Stimulated activated CD4-positive, alpha-beta T cell treated with anti-CD3 and anti-CD28 coated beads, Interleukin-4, amount 100 ng/mL, for 48 hours (primary cell): ENCODE measurements at regions not wholly inside any gene's neighbourhood (a gene's known extent, or its start where the extent isn't known, plus 50 kb on each side); places are given as distances from the start of the nearest gene placed in this dataset.

ENCODE experiments used
- DNase-seq, 2 donors: peaks; one replicate each; pipeline ENCODE4 v3.0.0-alpha.2; 2020; ENCODE audit warnings: low read depth in 2 of 2

GRCh38 chr2:145157741-145158591 lies 638.0 kb upstream of the ZEB2 start:
- DNase-seq = no peak

GRCh38 chr2:145157036-145157675 lies 637.2 kb upstream of the ZEB2 start:
- no peak for DNase-seq

DNA sequence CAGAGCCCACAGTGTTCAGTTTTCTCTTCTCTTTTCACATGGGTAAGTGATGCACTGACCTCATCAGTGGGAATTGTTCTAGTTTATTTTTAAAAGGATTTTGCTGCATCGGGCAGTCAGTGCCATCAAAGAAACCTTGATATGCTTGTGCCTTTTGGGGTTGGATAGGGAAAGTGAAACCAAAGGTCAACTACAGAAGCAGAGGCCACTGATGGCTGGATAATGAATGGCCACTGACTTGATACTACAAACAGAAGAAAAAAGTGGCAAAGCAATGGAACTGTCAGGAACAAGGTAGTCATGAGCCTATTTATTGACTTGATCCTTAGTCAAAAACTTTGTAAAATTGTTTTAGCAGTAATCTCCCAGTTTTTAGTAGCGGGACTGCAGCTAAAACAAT lies 636.3 kb upstream of the ZEB2 start:
- no peak for DNase-seq

DNA sequence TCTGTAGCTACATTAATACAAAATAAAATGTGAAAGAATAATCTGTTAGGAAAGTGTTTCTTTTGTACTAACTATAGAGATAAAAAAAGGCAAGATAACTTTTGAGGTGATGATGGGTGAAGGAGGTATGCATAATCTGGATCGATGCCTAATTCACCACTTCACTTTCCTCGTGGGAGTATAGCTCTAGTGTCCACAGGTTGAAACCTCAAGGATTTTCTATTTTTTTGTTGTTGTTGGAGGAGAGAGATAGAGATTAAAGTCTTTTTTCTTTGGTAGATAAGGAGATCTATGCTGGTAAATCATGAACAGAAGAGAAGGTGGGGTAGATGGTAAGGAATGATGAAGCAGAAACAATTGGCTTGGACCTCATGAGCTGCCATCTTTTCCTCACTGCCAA lies 635.3 kb upstream of the ZEB2 start:
- no peak for DNase-seq

GRCh38 chr2:145154731-145155130 lies 634.8 kb upstream of the ZEB2 start:
- no peak for DNase-seq

DNA sequence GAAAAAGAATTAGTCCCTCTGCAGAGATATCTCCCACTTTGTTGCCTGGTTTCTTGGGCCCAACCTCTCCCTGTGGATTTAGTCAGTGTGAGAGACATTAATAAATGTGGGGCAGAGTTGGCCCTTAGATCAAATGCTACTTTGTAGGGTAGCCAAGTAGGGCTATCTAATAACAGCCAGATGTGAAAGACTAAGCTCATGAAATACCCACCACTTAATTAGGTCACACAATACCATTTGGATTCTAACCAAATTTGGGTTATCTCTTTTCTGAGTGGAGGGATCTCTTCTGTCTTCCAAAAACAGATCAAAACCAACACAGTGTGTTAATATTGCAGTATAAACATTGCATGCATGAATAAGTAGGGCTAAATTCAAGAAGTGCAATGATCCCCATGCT lies 626.8 kb upstream of the ZEB2 start:
- DNase-seq = no peak

- no peak for DNase-seq
These were observed 624.3 kb upstream of the ZEB2 start for GRCh38 chr2:145144131-145144728.

- no peak for DNase-seq
These were observed 622.1 kb upstream of the ZEB2 start for GRCh38 chr2:145141981-145142380.

DNA sequence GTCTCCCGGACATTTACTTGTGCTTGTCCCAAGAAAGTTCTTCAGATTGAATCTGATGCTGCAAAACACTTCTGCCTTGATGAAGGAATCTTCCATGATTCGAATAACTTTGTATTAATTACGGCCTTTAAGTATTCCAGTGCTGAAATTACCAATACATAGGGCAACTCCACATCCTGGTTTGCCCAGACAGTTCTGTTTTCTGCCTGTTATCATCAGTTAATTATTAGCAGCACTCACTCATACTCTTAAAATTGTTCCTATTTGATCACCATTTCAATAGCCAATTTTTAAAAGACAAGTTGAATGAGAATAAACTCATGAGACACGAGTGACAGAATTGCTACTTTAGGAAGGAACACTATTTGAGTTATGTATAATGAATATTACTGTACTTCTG lies 620.7 kb upstream of the ZEB2 start:
- DNase-seq = no peak

DNA sequence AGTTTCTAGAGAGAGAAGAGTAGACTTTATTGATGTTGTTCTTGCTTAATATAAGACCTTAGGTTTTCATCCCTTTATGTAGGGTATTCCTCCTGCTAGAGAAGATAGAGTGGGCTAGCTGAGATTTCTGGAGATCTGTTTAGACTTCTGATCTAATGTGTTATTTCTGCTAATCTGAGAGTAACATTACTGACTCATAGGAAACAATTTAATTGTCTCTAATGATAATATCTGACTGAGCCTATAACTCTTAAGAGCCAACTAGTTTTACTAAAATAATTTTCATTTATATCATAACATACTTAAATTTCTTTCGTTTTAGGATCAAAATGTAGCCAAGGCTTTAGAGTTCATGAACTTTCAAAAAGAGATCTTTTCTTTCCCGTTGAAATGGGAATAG lies 618.7 kb upstream of the ZEB2 start:
- DNase-seq = no peak

- DNase-seq = no peak
These were observed 618.0 kb upstream of the ZEB2 start for GRCh38 chr2:145137901-145138300.

GRCh38 chr2:145137211-145137610 lies 617.3 kb upstream of the ZEB2 start:
- no peak for DNase-seq

DNA sequence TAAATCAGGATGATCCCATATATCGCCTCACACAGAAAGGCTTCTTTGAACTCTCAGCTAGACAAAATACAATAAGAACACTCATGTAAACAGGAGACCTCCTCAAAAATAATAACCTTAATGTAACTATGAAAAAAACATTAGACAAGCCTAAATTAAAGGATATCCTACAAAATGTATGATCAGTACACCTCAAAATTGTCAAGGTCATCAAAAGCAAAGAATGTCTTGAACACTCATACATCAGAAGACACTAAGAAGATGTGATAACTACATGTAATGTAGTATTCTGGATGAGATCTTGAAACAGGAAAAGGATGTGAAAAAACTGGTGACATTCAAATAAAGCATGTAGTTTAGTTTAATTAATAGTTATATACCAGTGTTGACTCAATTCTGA lies 616.8 kb upstream of the ZEB2 start:
- DNase-seq = no peak

DNA sequence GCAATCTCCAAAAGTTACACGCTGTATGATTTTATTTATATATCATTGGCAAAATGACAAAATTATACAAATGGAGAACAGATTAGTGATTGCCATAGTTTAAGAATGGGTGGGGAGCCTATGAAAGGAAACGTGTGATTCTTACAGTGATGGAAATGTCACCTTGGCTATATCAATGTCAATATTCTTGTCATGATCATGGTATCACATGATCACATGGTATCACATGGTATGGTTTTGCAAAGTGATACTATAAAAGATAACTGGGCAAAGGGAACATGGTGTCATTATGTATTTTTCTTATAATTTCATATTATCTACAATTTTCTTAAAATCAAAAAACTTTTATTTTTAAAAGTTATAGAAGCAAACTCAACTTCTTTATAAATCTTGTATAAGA lies 606.2 kb upstream of the ZEB2 start:
- no peak for DNase-seq

GRCh38 chr2:145124085-145124484 lies 604.2 kb upstream of the ZEB2 start:
- DNase-seq = no peak

- no peak for DNase-seq
These were observed 603.7 kb upstream of the ZEB2 start for GRCh38 chr2:145123606-145124005.

DNA sequence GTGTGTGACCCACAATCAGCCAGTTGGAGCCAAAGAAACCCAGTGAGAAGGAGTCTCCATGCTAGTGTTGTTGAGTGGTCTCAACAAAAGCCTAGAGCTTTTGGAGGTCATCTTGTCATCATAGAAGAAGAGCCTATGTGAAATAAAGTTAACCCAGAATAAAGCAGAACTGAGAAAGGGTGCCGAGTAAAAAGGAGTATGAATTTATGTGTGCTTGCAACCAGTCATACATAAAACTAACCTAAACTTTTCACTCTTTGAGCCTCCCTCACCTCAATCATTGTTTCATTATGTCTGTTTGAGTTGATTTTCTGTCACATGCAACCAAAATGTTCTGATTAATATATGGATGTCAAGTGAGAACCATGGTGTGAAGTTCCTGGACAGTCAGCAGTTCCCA lies 599.3 kb upstream of the ZEB2 start:
- no peak for DNase-seq

DNA sequence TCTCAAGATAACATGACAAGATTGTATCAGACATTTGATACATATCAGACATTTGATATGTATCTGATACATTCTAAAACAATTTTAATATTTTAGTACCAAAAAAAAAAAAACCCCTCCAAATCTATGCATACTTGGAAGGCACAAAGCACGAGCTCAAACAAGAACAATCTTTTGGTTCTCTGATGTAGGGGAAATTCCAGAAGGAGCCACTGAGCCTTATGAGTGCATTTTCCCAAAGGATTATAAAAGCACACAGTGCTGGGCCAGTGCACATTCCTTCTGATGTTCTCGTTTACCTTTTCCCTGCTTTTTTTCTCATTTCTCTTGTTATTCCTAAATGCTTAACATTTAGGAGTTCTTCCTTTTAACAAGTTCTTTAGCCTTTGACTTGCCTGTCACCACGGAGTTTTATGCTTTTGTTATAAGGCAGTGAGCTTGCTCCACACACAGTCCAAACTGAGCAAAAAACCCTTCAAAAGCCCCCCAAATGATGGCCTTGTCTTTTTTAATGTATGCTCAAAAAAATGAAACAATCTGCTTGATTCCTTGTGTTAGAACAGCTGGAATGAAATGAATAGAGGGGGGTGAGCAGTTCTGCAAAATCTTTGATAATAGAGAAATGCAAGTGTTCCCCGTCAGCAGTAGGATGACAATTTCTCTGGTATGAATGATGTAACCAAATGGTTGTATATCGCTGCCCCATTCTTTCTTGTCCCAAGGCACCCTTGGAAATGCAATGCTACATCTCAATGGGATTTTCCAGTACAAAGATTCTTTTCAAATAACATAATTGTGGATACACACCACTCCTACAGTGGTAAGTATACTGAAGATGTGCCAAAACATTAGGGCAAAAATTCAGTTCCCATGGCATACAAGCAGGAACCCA lies 597.2 kb upstream of the ZEB2 start:
- no peak for DNase-seq

DNA sequence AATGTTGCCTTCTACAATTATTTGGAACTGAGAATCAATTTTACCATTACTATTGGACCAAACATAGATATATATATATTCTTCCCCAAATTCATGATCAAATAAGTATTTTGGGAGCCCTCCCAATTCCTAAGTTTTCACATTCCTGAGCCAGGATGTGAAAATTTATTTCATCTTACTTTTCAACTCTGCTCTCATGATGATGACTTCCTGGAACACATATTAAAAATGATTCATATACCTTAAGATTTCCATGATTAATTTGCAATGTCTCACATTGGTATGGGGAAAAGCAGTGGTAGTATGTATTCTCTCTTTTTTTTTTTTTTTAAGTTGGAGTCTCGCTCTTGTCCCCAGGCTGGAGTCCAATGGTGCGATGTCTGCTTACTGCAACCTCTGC lies 596.1 kb upstream of the ZEB2 start:
- no peak for DNase-seq

- no peak for DNase-seq
These were observed 594.8 kb upstream of the ZEB2 start for GRCh38 chr2:145114726-145115125.

DNA sequence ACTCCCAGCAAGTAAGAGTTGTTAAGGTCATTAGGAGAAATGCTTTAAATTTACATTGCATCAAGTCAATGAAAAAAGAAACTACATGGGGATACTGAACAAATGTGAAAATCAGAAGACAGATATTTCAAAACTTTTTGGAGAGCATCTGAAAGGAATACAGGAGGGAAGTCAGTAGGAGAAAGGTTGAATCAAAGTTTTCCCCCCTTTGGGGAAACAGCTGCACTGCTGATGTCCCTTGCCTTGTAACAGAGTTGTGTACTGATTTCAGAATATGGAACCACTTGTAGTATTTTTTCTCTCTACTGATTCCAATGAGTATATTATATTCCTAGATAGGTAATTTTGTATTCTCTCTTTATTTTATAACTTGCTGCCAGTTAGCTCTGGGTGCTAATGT lies 592.5 kb upstream of the ZEB2 start:
- DNase-seq = no peak
